CD4-positive, alpha-beta T cell treated with Interleukin-15 for 4 hours (primary cell): ENCODE measurements at regions not wholly inside any gene's neighbourhood (a gene's known extent, or its start where the extent isn't known, plus 50 kb on each side); places are given as distances from the start of the nearest gene placed in this dataset.
"Not testable (repeated sequence)": the region's sequence is repeated elsewhere in the genome, so short reads cannot be mapped to it uniquely, and the experiment has no call there.

ENCODE experiments used
- DNase-seq: peaks from one replicate; pipeline ENCODE4 v3.0.0-alpha.2; 2020; ENCODE audit warnings: low spot score

GRCh38 chr1:70751676-70752287 lies 295.8 kb downstream of the PTGER3 start:
- not testable (repeated sequence) for DNase-seq

GRCh38 chr1:70754701-70755100 lies 292.9 kb downstream of the PTGER3 start:
- no peak for DNase-seq

- DNase-seq = no peak
These were observed 287.5 kb downstream of the PTGER3 start for GRCh38 chr1:70760154-70760553.

- no peak for DNase-seq
These were observed 285.2 kb downstream of the PTGER3 start for GRCh38 chr1:70762386-70762785.

- no peak for DNase-seq
These were observed 282.9 kb downstream of the PTGER3 start for GRCh38 chr1:70764747-70765146.

- DNase-seq = no peak
These were observed 280.2 kb downstream of the PTGER3 start for GRCh38 chr1:70767377-70767776.

- DNase-seq = no peak
These were observed 279.4 kb downstream of the PTGER3 start for GRCh38 chr1:70768216-70768615.

- DNase-seq = no peak
These were observed 269.4 kb downstream of the PTGER3 start for GRCh38 chr1:70778056-70778762.

- DNase-seq = no peak
These were observed 268.7 kb downstream of the PTGER3 start for GRCh38 chr1:70778934-70779333.

- DNase-seq = no peak
These were observed 268.0 kb downstream of the PTGER3 start for GRCh38 chr1:70779571-70779970.

- no peak for DNase-seq
These were observed 262.3 kb downstream of the PTGER3 start for GRCh38 chr1:70785287-70785686.

- no peak for DNase-seq
These were observed 257.2 kb downstream of the PTGER3 start for GRCh38 chr1:70790232-70790923.

- not testable (repeated sequence) for DNase-seq
These were observed 252.6 kb downstream of the PTGER3 start for GRCh38 chr1:70795064-70795463.

GRCh38 chr1:70796298-70796697 lies 251.3 kb downstream of the PTGER3 start:
- not testable (repeated sequence) for DNase-seq

GRCh38 chr1:70802625-70803024 lies 245.0 kb downstream of the PTGER3 start:
- not testable (repeated sequence) for DNase-seq

GRCh38 chr1:70805641-70806040 lies 242.0 kb downstream of the PTGER3 start:
- no peak for DNase-seq

GRCh38 chr1:70807088-70807664 lies 240.4 kb downstream of the PTGER3 start:
- no peak for DNase-seq

GRCh38 chr1:70809069-70809468 lies 238.5 kb downstream of the PTGER3 start:
- DNase-seq = no peak

- DNase-seq = no peak
These were observed 235.8 kb downstream of the PTGER3 start for GRCh38 chr1:70811815-70812214.

GRCh38 chr1:70812442-70813109 lies 235.0 kb downstream of the PTGER3 start:
- DNase-seq = no peak

- DNase-seq = no peak
These were observed 229.2 kb downstream of the PTGER3 start for GRCh38 chr1:70818401-70818800.

GRCh38 chr1:70819231-70819630 lies 228.4 kb downstream of the PTGER3 start:
- DNase-seq = no peak
